ENCODE measurements at regions not wholly inside any gene's neighbourhood (a gene's known extent, or its start where the extent isn't known, plus 50 kb on each side); places are given as distances from the start of the nearest gene placed in this dataset.

GRCh38 chr1:60390593-60391282 lies 317.2 kb upstream of the C1orf87 start:
- Histone ChIP-seq H2AFZ (ENCODE audit: low read length) (no peak overlapping the region), H3K9me2 (ENCODE audit: insufficient read depth, low read length) (no peaks in the 10 kb centered on the region), H3K27ac (ENCODE audit: low read depth, low read length, poor library complexity, severe bottlenecking) (no peak overlapping the region), H3K4me2 (ENCODE audit: low read length) (no peak overlapping the region), H3K36me3 (ENCODE audit: insufficient read depth, low read length) (no peaks in the 10 kb centered on the region), H4K20me1 (ENCODE audit: insufficient read depth, low read length) (no peaks in the 10 kb centered on the region), H3K9me3 (ENCODE audit: low read length) (no peaks in the 10 kb centered on the region), H3K79me2 (ENCODE audit: insufficient read depth, low read depth, low read length) (no peaks in the 10 kb centered on the region), H3K4me3 (ENCODE audit: low read depth, low read length, poor library complexity, severe bottlenecking) (no peak overlapping the region), H3K4me1 (ENCODE audit: insufficient read depth, low read length, poor library complexity, severe bottlenecking) (peaks cover 2% of the 10 kb centered on the region)
- no peak for DNase-seq (ENCODE audit: low spot score)
- BruUV-seq (replicated peaks): no TSS peak
- ChIA-PET POLR2A (interaction anchor here (0.6 kb wide), 1 partner anchor 1411 kb away, joined by 3 read pairs; no protein-coding TSS in a partner anchor), CTCF (ENCODE audit: unreplicated experiment) (no interaction called here)
- intact Hi-C loops (cut with micrococcal nuclease; ENCODE audit: unreplicated experiment): no loop called here
- TF ChIP-seq EZH2phosphoT487 (IDR thresholded peaks at IDR 0.05; ENCODE audit: borderline replicate concordance, low read depth, low read length) (no peak), CTCF (conservative IDR thresholded peaks at IDR 0.05; ENCODE audit: low read length) (no peak)

- TF ChIP-seq CTCF (conservative IDR thresholded peaks at IDR 0.05; ENCODE audit: low read length) (no peak), EZH2phosphoT487 (IDR thresholded peaks at IDR 0.05; ENCODE audit: borderline replicate concordance, low read depth, low read length) (no peak)
- Histone ChIP-seq H3K4me3 (ENCODE audit: low read depth, low read length, poor library complexity, severe bottlenecking) (no peak overlapping the region), H3K27ac (ENCODE audit: low read depth, low read length, poor library complexity, severe bottlenecking) (no peak overlapping the region), H3K4me2 (ENCODE audit: low read length) (no peak overlapping the region), H4K20me1 (ENCODE audit: insufficient read depth, low read length) (no peaks in the 10 kb centered on the region), H2AFZ (ENCODE audit: low read length) (no peak overlapping the region), H3K9me3 (ENCODE audit: low read length) (no peaks in the 10 kb centered on the region), H3K36me3 (ENCODE audit: insufficient read depth, low read length) (no peaks in the 10 kb centered on the region), H3K9me2 (ENCODE audit: insufficient read depth, low read length) (no peaks in the 10 kb centered on the region), H3K79me2 (ENCODE audit: insufficient read depth, low read depth, low read length) (no peaks in the 10 kb centered on the region), H3K4me1 (ENCODE audit: insufficient read depth, low read length, poor library complexity, severe bottlenecking) (no peaks in the 10 kb centered on the region)
- DNase-seq (ENCODE audit: low spot score): no peak
- no TSS peak for BruUV-seq (replicated peaks)
- intact Hi-C loops (cut with micrococcal nuclease; ENCODE audit: unreplicated experiment): no loop called here
- ChIA-PET POLR2A (interaction anchor here (0.5 to 1.3 kb wide), 2 partner anchors 18 to 138 kb away, joined by 3 read pairs; no protein-coding TSS in a partner anchor), CTCF (ENCODE audit: unreplicated experiment) (no interaction called here)
Measured at GRCh38 chr1:60388092-60388987, 314.8 kb upstream of the C1orf87 start.

Measured in OCI-LY7 (cell line).